GM12864 (cell line): ENCODE measurements at regions not wholly inside any gene's neighbourhood (a gene's known extent, or its start where the extent isn't known, plus 50 kb on each side); places are given as distances from the start of the nearest gene placed in this dataset.

Source experiments
- DNase-seq: peaks from one replicate; pipeline ENCODE4 v3.0.0-alpha.2; 2011; ENCODE audit warnings: low read depth
- H3K4me3 ChIP-seq: 2 replicates; pipeline ENCODE4 v1.5.1; 2011; ENCODE audit warnings: mild to moderate bottlenecking, low read depth, low read length, control low read depth
- TF ChIP-seq, protein P1 (sequence below): IDR thresholded peaks from 2 replicates; pipeline ENCODE4 v1.5.1; 2011; ENCODE audit warnings: low read depth, mild to moderate bottlenecking, moderate library complexity, low read length, control low read depth, inconsistent platforms; ENCODE audit errors: missing control alignments

DNA sequence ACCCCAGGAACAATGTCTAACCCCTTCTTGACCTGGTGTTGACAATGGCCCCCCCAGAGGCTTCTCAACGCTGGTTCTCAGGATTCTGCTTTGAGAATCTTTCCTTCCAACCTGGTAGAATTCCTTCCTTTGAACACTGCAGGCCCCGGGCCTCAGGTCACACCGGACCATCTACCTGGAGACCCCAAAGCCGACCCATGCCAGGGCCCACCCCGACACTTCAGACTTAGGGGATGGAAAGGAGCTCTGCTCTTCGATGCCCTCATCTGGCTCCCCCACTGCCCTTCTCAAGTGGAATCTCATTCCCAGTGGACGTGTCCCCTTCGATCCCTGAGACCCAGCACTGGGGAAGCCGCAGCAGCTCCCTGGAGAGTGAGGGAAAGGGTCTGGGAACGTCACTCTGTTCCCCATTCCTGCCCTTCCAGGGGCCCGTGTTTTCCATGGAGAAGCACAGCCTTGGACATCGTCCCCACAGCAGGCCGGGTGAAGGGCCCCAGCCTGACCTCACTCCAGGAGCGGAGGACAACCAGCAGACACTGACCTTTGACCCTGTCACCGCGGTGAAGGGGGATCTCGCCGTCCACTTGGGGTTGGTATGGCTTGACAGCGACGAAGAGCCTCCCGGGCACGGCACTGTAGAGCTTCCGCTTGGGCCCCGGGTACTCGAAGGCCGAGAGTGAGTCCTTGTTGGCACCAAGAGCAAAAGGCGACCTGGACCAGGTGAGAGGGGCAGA, 408.3 kb downstream of the CTTN start:
- TF ChIP-seq, protein P1, sequence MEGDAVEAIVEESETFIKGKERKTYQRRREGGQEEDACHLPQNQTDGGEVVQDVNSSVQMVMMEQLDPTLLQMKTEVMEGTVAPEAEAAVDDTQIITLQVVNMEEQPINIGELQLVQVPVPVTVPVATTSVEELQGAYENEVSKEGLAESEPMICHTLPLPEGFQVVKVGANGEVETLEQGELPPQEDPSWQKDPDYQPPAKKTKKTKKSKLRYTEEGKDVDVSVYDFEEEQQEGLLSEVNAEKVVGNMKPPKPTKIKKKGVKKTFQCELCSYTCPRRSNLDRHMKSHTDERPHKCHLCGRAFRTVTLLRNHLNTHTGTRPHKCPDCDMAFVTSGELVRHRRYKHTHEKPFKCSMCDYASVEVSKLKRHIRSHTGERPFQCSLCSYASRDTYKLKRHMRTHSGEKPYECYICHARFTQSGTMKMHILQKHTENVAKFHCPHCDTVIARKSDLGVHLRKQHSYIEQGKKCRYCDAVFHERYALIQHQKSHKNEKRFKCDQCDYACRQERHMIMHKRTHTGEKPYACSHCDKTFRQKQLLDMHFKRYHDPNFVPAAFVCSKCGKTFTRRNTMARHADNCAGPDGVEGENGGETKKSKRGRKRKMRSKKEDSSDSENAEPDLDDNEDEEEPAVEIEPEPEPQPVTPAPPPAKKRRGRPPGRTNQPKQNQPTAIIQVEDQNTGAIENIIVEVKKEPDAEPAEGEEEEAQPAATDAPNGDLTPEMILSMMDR: no peak
- H3K4me3 ChIP-seq: no peak overlapping the region
- no peak for DNase-seq

DNA sequence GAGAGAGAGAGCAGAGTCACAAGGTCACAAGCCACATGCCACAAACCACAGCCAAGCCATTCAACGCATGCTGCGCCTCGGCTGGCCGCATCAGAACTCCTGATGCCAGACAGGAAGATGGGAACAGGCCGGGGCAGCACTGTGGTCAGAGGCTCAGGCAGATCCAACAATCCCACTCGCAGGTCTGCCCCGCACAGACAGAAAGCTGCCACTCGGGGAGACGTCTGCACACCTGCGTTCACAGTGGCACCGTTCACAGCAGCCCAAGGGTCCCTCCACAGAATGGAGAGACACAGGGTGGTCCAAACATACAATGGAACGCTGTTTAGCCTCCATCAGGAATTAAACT, 408.8 kb downstream of the CTTN start:
- DNase-seq: no peak
- no peak overlapping the region for H3K4me3 ChIP-seq
- TF ChIP-seq, protein P1: no peak

DNA sequence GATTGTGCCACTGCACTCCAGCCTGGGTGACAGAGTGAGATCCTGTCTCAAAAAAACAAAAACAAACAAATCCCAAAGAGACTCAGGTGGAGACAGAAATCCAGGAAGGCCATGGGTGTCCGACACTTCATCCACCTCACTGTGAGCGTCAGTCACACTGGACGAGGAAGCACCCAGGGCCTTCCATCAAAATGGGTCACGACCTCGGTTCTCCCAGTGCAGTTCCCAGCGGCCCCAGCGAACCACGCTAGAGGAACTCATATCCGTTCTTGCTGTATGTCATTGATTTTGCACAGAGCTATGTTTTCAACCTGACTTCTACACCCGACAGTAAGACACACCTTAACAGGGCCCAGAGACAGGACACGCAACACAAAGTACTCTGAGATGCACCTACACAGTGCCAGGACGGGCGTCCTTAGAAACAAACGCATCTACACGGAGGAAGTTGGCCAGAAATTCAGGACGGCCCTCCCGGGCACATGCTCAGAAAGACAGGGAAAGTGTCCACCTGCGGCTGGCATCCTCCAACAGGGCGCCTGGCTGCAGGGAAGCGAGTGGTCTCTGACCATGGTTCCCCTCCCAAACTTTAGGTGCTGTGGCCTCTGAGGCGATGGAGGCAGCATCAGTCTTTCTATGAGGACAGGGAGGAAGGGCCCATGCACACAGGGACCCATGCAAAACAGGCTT, 410.5 kb downstream of the CTTN start:
- DNase-seq: no peak
- TF ChIP-seq, protein P1: no peak
- no peak overlapping the region for H3K4me3 ChIP-seq

DNA sequence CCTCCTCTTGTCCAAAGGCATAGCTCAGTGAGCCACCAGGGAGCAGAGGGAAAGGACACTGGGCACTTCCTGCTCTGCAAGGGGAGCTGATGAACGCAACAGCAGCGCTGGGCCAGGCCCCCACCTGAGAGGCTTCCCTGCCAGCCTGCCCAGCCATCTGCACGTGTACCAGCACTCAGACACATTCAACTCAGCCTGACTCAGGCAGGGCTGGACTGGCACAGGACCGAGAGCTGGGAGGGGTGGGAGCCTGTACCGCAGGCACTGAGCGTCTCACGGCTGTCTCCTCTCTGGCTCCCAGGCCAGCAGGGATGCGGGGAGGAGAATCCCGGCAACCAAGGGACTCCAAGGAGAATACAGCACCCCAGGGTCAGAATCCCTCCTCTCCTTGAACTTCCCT, 411.8 kb downstream of the CTTN start:
- no peak for DNase-seq
- H3K4me3 ChIP-seq: no peak overlapping the region
- TF ChIP-seq, protein P1: no peak

DNA sequence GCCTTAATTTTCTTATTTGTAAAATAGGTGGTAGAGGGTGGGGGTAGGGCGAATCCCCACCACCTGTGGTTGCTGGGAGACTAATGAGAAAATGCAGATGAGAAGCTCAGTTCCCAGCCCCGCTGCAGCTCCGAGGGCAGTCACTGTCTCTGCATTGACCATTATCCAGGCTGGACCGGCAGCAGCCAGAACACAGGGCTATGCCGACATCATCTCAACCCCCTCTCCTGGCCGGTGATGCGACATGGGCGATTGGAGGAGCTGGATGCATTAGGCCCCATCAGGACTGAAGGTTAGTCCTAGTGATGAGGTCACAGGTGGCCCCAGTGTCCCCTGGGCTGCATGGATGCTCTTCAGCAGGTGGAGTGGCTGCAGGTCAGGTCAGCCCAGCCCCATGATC, 412.4 kb downstream of the CTTN start:
- DNase-seq: no peak
- H3K4me3 ChIP-seq: no peak overlapping the region
- TF ChIP-seq, protein P1: no peak

DNA sequence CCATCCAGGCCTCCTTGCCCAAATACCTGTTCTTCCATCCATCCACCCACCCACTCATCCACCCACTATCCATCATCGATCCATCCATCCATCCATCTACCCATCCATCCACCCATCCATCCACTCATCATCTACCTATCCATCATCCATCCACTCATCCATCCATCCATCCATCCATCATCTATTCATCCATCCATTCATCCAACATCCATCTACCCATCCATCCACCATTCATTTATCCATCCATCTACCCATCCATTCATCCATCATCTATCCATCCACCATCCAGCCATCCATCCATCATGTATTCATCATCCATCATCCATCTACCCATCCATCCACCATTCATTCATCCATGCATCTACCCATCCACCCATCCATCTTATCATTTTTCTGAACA, 413.2 kb downstream of the CTTN start:
- no peak overlapping the region for H3K4me3 ChIP-seq
- TF ChIP-seq, protein P1: no peak
- DNase-seq: no peak

DNA sequence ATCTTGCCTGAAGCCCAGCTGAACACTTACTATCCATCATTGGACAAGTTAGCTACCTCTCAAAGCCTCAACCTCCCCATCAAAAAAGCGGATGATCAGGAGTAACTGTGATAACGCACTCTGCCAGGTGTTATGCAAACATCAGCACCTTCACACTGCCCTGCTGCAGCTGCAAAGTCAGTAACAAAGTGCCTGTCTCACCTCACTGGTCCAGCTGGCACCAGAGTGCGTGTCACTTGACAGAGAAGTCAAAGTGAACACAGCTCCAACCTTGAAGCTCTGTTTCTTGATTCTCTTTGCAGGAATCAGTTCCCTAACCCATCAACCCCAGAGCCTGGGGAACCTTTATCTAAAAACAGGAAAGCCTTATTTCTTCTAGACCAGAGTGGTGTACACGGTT, 413.6 kb downstream of the CTTN start:
- H3K4me3 ChIP-seq: no peak overlapping the region
- TF ChIP-seq, protein P1: no peak
- DNase-seq: no peak
